Liver (tissue), 3 donors: ENCODE measurements at regions not wholly inside any gene's neighbourhood (a gene's known extent, or its start where the extent isn't known, plus 50 kb on each side); places are given as distances from the start of the nearest gene placed in this dataset.

Experiments used
- EGR1 ChIP-seq, 2 donors: IDR thresholded peaks; 2 replicates each; pipeline ENCODE4 v1.6.1; 2016 to 2018; ENCODE audit warnings: antibody characterized with exemption in 2 of 2, low read depth in 2 of 2
- GABPA ChIP-seq, 2 donors: IDR thresholded peaks in 1 of 2; conservative IDR thresholded peaks in 1 of 2; 2 replicates each; pipeline ENCODE4 v1.6.1; 2016; ENCODE audit warnings: antibody characterized with exemption in 2 of 2, mild to moderate bottlenecking in 1 of 2, moderate library complexity in 1 of 2
- HNF4A ChIP-seq, 2 donors: conservative IDR thresholded peaks; 2 replicates each; pipeline ENCODE4 v1.6.1; 2016; ENCODE audit warnings: antibody characterized with exemption in 2 of 2, mild to moderate bottlenecking in 2 of 2
- NR2F2 ChIP-seq: IDR thresholded peaks from 2 replicates; pipeline ENCODE4 v1.6.1; 2016; ENCODE audit warnings: antibody characterized with exemption
- SP1 ChIP-seq: IDR thresholded peaks from 2 replicates; pipeline ENCODE4 v1.6.1; 2018; ENCODE audit warnings: antibody characterized with exemption, mild to moderate bottlenecking
- TAF1 ChIP-seq: conservative IDR thresholded peaks from 2 replicates; pipeline ENCODE4 v1.6.1; 2016; ENCODE audit warnings: antibody characterized with exemption, mild to moderate bottlenecking
- YY1 ChIP-seq: IDR thresholded peaks from 2 replicates; pipeline ENCODE4 v1.6.1; 2016; ENCODE audit warnings: antibody characterized with exemption, mild to moderate bottlenecking
- TF ChIP-seq, protein P1 (sequence below): fragments of 150-350 bp; IDR thresholded peaks from 2 replicates; pipeline ENCODE4 v1.5.1; 2017; ENCODE audit warnings: improper control_type of control experiment, low read depth, low read length; ENCODE audit not compliant: missing input control
- TF ChIP-seq, protein P2 (sequence below): IDR thresholded peaks from 2 replicates; pipeline ENCODE4 v1.6.1; 2016; ENCODE audit warnings: antibody characterized with exemption
- TF ChIP-seq, protein P3 (sequence below): IDR thresholded peaks from 2 replicates; pipeline ENCODE4 v1.6.1; 2016; ENCODE audit warnings: antibody characterized with exemption, mild to moderate bottlenecking
- donor health status: healthy.
- donor health status: healthy.

DNA sequence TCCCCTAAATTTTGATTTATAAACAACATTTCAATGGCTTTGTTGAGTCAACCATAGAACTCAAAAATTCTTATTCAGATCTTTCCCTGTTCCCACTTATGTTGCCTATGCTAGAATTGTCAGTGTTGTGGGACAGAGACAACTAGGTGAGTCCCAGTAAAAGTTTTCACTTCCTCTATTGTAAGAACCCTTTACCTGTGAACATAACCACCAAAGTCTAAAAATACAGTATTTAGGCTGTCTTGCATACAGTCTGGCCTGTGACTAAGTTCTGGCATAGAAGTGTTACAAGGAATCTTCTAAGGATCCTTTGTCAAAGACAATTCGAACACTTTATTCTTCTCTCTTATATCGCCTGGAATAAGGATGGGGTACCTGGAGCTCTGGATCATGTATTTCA, 1047.9 kb upstream of the NCAM2 start:
- no peak for TF ChIP-seq NR2F2
- TF ChIP-seq, protein P1, sequence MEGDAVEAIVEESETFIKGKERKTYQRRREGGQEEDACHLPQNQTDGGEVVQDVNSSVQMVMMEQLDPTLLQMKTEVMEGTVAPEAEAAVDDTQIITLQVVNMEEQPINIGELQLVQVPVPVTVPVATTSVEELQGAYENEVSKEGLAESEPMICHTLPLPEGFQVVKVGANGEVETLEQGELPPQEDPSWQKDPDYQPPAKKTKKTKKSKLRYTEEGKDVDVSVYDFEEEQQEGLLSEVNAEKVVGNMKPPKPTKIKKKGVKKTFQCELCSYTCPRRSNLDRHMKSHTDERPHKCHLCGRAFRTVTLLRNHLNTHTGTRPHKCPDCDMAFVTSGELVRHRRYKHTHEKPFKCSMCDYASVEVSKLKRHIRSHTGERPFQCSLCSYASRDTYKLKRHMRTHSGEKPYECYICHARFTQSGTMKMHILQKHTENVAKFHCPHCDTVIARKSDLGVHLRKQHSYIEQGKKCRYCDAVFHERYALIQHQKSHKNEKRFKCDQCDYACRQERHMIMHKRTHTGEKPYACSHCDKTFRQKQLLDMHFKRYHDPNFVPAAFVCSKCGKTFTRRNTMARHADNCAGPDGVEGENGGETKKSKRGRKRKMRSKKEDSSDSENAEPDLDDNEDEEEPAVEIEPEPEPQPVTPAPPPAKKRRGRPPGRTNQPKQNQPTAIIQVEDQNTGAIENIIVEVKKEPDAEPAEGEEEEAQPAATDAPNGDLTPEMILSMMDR: no peak
- no peak for TF ChIP-seq YY1
- no peak for TF ChIP-seq SP1
- TF ChIP-seq, protein P2, sequence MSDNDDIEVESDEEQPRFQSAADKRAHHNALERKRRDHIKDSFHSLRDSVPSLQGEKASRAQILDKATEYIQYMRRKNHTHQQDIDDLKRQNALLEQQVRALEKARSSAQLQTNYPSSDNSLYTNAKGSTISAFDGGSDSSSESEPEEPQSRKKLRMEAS: no peak
- TF ChIP-seq EGR1 (IDR thresholded peaks at IDR 0.05; ENCODE audit: low read depth in 2 of 2): no peak
- no peak for TF ChIP-seq HNF4A (conservative IDR thresholded peaks at IDR 0.05)
- TF ChIP-seq, protein P3, sequence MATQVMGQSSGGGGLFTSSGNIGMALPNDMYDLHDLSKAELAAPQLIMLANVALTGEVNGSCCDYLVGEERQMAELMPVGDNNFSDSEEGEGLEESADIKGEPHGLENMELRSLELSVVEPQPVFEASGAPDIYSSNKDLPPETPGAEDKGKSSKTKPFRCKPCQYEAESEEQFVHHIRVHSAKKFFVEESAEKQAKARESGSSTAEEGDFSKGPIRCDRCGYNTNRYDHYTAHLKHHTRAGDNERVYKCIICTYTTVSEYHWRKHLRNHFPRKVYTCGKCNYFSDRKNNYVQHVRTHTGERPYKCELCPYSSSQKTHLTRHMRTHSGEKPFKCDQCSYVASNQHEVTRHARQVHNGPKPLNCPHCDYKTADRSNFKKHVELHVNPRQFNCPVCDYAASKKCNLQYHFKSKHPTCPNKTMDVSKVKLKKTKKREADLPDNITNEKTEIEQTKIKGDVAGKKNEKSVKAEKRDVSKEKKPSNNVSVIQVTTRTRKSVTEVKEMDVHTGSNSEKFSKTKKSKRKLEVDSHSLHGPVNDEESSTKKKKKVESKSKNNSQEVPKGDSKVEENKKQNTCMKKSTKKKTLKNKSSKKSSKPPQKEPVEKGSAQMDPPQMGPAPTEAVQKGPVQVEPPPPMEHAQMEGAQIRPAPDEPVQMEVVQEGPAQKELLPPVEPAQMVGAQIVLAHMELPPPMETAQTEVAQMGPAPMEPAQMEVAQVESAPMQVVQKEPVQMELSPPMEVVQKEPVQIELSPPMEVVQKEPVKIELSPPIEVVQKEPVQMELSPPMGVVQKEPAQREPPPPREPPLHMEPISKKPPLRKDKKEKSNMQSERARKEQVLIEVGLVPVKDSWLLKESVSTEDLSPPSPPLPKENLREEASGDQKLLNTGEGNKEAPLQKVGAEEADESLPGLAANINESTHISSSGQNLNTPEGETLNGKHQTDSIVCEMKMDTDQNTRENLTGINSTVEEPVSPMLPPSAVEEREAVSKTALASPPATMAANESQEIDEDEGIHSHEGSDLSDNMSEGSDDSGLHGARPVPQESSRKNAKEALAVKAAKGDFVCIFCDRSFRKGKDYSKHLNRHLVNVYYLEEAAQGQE: no peak
- no peak for TF ChIP-seq TAF1
- no peak for TF ChIP-seq GABPA (IDR thresholded peaks at IDR 0.05 in 1 of 2, conservative IDR thresholded peaks at IDR 0.05 in 1 of 2)
